Smooth muscle cell (in vitro differentiated cells): ENCODE measurements at regions not wholly inside any gene's neighbourhood (a gene's known extent, or its start where the extent isn't known, plus 50 kb on each side); places are given as distances from the start of the nearest gene placed in this dataset.

Experiments
- DNase-seq: peaks from one replicate; lab custom pipeline; 2025; ENCODE audit not compliant: unreplicated experiment; lab: John Stamatoyannopoulos, UW
- H2AFZ ChIP-seq: fragments of 200-600 bp; sonication (generic); 2 replicates; pipeline ENCODE4 v1.6.0; 2016; ENCODE audit warnings: antibody characterized with exemption, low read depth, mild to moderate bottlenecking
- H3F3A ChIP-seq: fragments of 200-600 bp; sonication (generic); 2 replicates; pipeline ENCODE4 v1.6.0; 2017; ENCODE audit warnings: antibody characterized with exemption, low read depth
- H3K27ac ChIP-seq: fragments of 200-600 bp; sonication (generic); 2 replicates; pipeline ENCODE4 v1.5.1; 2016; ENCODE audit warnings: low read depth, mild to moderate bottlenecking
- H3K27me3 ChIP-seq: fragments of 200-600 bp; sonication (generic); 2 replicates; pipeline ENCODE4 v1.6.1; 2016; ENCODE audit warnings: low read depth, mild to moderate bottlenecking
- H3K36me3 ChIP-seq: fragments of 200-600 bp; sonication (generic); 2 replicates; pipeline ENCODE4 v1.5.1; 2016; ENCODE audit warnings: low read depth
- H3K4me1 ChIP-seq: fragments of 200-600 bp; sonication (generic); 2 replicates; pipeline ENCODE4 v1.5.1; 2016; ENCODE audit warnings: low read depth
- H3K4me2 ChIP-seq: fragments of 200-600 bp; sonication (generic); 2 replicates; pipeline ENCODE4 v1.6.0; 2016; ENCODE audit warnings: mild to moderate bottlenecking
- H3K4me3 ChIP-seq: fragments of 200-600 bp; sonication (generic); 2 replicates; pipeline ENCODE4 v1.5.1; 2016; ENCODE audit warnings: mild to moderate bottlenecking
- H3K79me2 ChIP-seq: fragments of 200-600 bp; sonication (generic); 2 replicates; pipeline ENCODE4 v1.6.0; 2016; ENCODE audit warnings: low read depth, mild to moderate bottlenecking
- H3K9ac ChIP-seq: fragments of 200-600 bp; sonication (generic); 2 replicates; pipeline ENCODE4 v1.6.0; 2016; ENCODE audit warnings: low read depth
- H3K9me3 ChIP-seq: fragments of 200-600 bp; sonication (generic); replicated peaks from 2 replicates; pipeline ENCODE4 v1.5.1; 2016; ENCODE audit warnings: low read depth
- H4K20me1 ChIP-seq: fragments of 200-600 bp; sonication (generic); 2 replicates; pipeline ENCODE4 v1.6.0; 2016; ENCODE audit warnings: low read depth
- CTCF ChIP-seq: fragments of 200-600 bp; sonication (generic); IDR thresholded peaks from 2 replicates; pipeline ENCODE4 v1.5.1; 2017; ENCODE audit warnings: borderline replicate concordance, mild to moderate bottlenecking, antibody characterized with exemption; ENCODE audit not compliant: insufficient read depth, poor library complexity, severe bottlenecking
- WGBS: methylation state at CpG from one replicate; pipeline ENCODE4 v1.1.7; 2016; ENCODE audit warnings: low lambda C conversion rate; 5-methylcytosine and 5-hydroxymethylcytosine counted together

GRCh38 chr2:242063436-242063835 lies 193.9 kb downstream of the RTP5 start:
- Histone ChIP-seq H3F3A (no peaks in the 10 kb centered on the region), H4K20me1 (no peaks in the 10 kb centered on the region), H3K27me3 (peaks cover 10% of the 10 kb centered on the region), H3K27ac (no peak overlapping the region), H3K9me3 (no peaks in the 10 kb centered on the region), H3K4me2 (no peak overlapping the region), H2AFZ (no peak overlapping the region), H3K9ac (no peak overlapping the region), H3K4me1 (peaks cover 10% of the 10 kb centered on the region), H3K36me3 (no peaks in the 10 kb centered on the region), H3K79me2 (no peaks in the 10 kb centered on the region), H3K4me3 (no peak overlapping the region)
- no peak for DNase-seq
- TF ChIP-seq CTCF = no peak
- 47% methylated on average over 2 of the region's 2 CpGs for WGBS

GRCh38 chr2:242063850-242064249 lies 194.3 kb downstream of the RTP5 start:
- Histone ChIP-seq H3K79me2 (no peaks in the 10 kb centered on the region), H3K27ac (no peak overlapping the region), H3K4me3 (no peak overlapping the region), H3K4me1 (peaks cover 10% of the 10 kb centered on the region), H4K20me1 (no peaks in the 10 kb centered on the region), H3K4me2 (no peak overlapping the region), H3K9me3 (no peaks in the 10 kb centered on the region), H2AFZ (no peak overlapping the region), H3K27me3 (peaks cover 9% of the 10 kb centered on the region), H3K9ac (no peak overlapping the region), H3F3A (no peaks in the 10 kb centered on the region), H3K36me3 (no peaks in the 10 kb centered on the region)
- no peak for DNase-seq
- no peak for TF ChIP-seq CTCF
- 79% methylated on average over 7 of the region's 7 CpGs for WGBS

- WGBS = 92% methylated on average over 19 of the region's 19 CpGs
- Histone ChIP-seq H4K20me1 (no peaks in the 10 kb centered on the region), H3K4me1 (peaks cover 10% of the 10 kb centered on the region), H3K4me3 (no peak overlapping the region), H2AFZ (no peak overlapping the region), H3K4me2 (no peak overlapping the region), H3K9ac (no peak overlapping the region), H3K27me3 (peaks cover 6% of the 10 kb centered on the region), H3K36me3 (no peaks in the 10 kb centered on the region), H3K79me2 (no peaks in the 10 kb centered on the region), H3K9me3 (no peaks in the 10 kb centered on the region), H3F3A (no peaks in the 10 kb centered on the region), H3K27ac (no peak overlapping the region)
- TF ChIP-seq CTCF = no peak
- DNase-seq = no peak
Observed at GRCh38 chr2:242064364-242065250, 195.1 kb downstream of the RTP5 start.

GRCh38 chr2:242065426-242065825 lies 195.9 kb downstream of the RTP5 start:
- no peaks in the 10 kb centered on the region for H3K36me3 ChIP-seq
- H3K4me2 ChIP-seq = no peak overlapping the region
- no peak for TF ChIP-seq CTCF
- H3F3A ChIP-seq = no peaks in the 10 kb centered on the region
- no peaks in the 10 kb centered on the region for H4K20me1 ChIP-seq
- peaks cover 10% of the 10 kb centered on the region for H3K4me1 ChIP-seq
- no peak overlapping the region for H3K4me3 ChIP-seq
- H3K79me2 ChIP-seq = no peaks in the 10 kb centered on the region
- WGBS = 92% methylated on average over 11 of the region's 11 CpGs
- H3K27me3 ChIP-seq = peaks cover 6% of the 10 kb centered on the region
- no peaks in the 10 kb centered on the region for H3K9me3 ChIP-seq
- H2AFZ ChIP-seq = no peak overlapping the region
- H3K9ac ChIP-seq = no peak overlapping the region
- DNase-seq = no peak
- no peak overlapping the region for H3K27ac ChIP-seq
